Mesothelial cell of epicardium (in vitro differentiated cells): ENCODE measurements at regions not wholly inside any gene's neighbourhood (a gene's known extent, or its start where the extent isn't known, plus 50 kb on each side); places are given as distances from the start of the nearest gene placed in this dataset.

Experiments
- DNase-seq, 2 experiments: peaks; one replicate each; pipeline ENCODE4 v3.0.0; 2021; ENCODE audit warnings: low spot score in 2 of 2; ENCODE audit not compliant: unreplicated experiment in 2 of 2
- H3K27ac Mint-ChIP-seq: 2 replicates; pipeline ENCODE4 v1.8.0; 2021; ENCODE audit warnings: mixed read lengths
- H3K27me3 Mint-ChIP-seq: 2 replicates; pipeline ENCODE4 v1.8.0; 2021; ENCODE audit warnings: low read depth, mixed read lengths
- H3K36me3 Mint-ChIP-seq: 2 replicates; pipeline ENCODE4 v1.8.0; 2021; ENCODE audit warnings: mixed read lengths
- H3K4me1 Mint-ChIP-seq: 2 replicates; pipeline ENCODE4 v1.8.0; 2021; ENCODE audit warnings: mixed read lengths
- H3K4me3 Mint-ChIP-seq: 2 replicates; pipeline ENCODE4 v1.8.0; 2021; ENCODE audit warnings: mild to moderate bottlenecking, moderate library complexity, mixed read lengths
- H3K9me3 Mint-ChIP-seq: 2 replicates; pipeline ENCODE4 v1.8.0; 2021; ENCODE audit warnings: mixed read lengths
- CTCF ChIP-seq: fragments of 200-600 bp; sonication (generic); IDR thresholded peaks from one replicate; pipeline ENCODE4 v1.5.0; 2021; ENCODE audit warnings: antibody characterized with exemption; ENCODE audit not compliant: unreplicated experiment

GRCh38 chr1:90325168-90325567 lies 330.3 kb downstream of the ZNF326 start:
- peaks cover 13% of the 10 kb centered on the region for H3K4me1 Mint-ChIP-seq
- no peak for DNase-seq
- peaks cover 20% of the 10 kb centered on the region for H3K27me3 Mint-ChIP-seq
- H3K36me3 Mint-ChIP-seq = no peaks in the 10 kb centered on the region
- peaks cover 4% of the 10 kb centered on the region for H3K9me3 Mint-ChIP-seq
- no peak overlapping the region for H3K27ac Mint-ChIP-seq
- no peak overlapping the region for H3K4me3 Mint-ChIP-seq
- TF ChIP-seq CTCF = no peak

- Mint-ChIP-seq H3K4me1 (peaks cover 13% of the 10 kb centered on the region), H3K27ac (no peak overlapping the region), H3K4me3 (no peak overlapping the region), H3K36me3 (no peaks in the 10 kb centered on the region), H3K9me3 (peaks cover 4% of the 10 kb centered on the region), H3K27me3 (peaks cover 24% of the 10 kb centered on the region)
- no peak for DNase-seq
- no peak for TF ChIP-seq CTCF
These were observed 327.3 kb downstream of the ZNF326 start for GRCh38 chr1:90322186-90322585.

GRCh38 chr1:90319918-90320317 lies 325.0 kb downstream of the ZNF326 start:
- Mint-ChIP-seq H3K27ac (no peak overlapping the region), H3K36me3 (no peaks in the 10 kb centered on the region), H3K4me3 (no peak overlapping the region), H3K4me1 (peaks cover 13% of the 10 kb centered on the region), H3K9me3 (peaks cover 8% of the 10 kb centered on the region), H3K27me3 (peaks cover 15% of the 10 kb centered on the region)
- TF ChIP-seq CTCF = no peak
- DNase-seq = no peak

GRCh38 chr1:90318431-90318830 lies 323.5 kb downstream of the ZNF326 start:
- peaks cover 12% of the 10 kb centered on the region for H3K27me3 Mint-ChIP-seq
- TF ChIP-seq CTCF = no peak
- no peaks in the 10 kb centered on the region for H3K36me3 Mint-ChIP-seq
- H3K9me3 Mint-ChIP-seq = peaks cover 8% of the 10 kb centered on the region
- DNase-seq = no peak
- no peak overlapping the region for H3K4me3 Mint-ChIP-seq
- H3K4me1 Mint-ChIP-seq = peaks cover 13% of the 10 kb centered on the region
- H3K27ac Mint-ChIP-seq = no peak overlapping the region

GRCh38 chr1:90317628-90318027 lies 322.7 kb downstream of the ZNF326 start:
- Mint-ChIP-seq H3K4me1 (peaks cover 13% of the 10 kb centered on the region), H3K4me3 (no peak overlapping the region), H3K36me3 (no peaks in the 10 kb centered on the region), H3K27me3 (peaks cover 9% of the 10 kb centered on the region), H3K9me3 (peaks cover 5% of the 10 kb centered on the region), H3K27ac (no peak overlapping the region)
- TF ChIP-seq CTCF = no peak
- no peak for DNase-seq

GRCh38 chr1:90314533-90314932 lies 319.6 kb downstream of the ZNF326 start:
- no peak for DNase-seq
- no peaks in the 10 kb centered on the region for H3K4me1 Mint-ChIP-seq
- H3K4me3 Mint-ChIP-seq = no peak overlapping the region
- H3K27me3 Mint-ChIP-seq = peaks cover 4% of the 10 kb centered on the region
- no peaks in the 10 kb centered on the region for H3K36me3 Mint-ChIP-seq
- TF ChIP-seq CTCF = no peak
- no peak overlapping the region for H3K27ac Mint-ChIP-seq
- H3K9me3 Mint-ChIP-seq = peaks cover 5% of the 10 kb centered on the region
